Karpas-422 (cell line): ENCODE measurements at regions not wholly inside any gene's neighbourhood (a gene's known extent, or its start where the extent isn't known, plus 50 kb on each side); places are given as distances from the start of the nearest gene placed in this dataset.

Experiments used
- DNase-seq: peaks from one replicate; pipeline ENCODE4 v3.0.0-alpha.2; 2015
- H2AFZ ChIP-seq: fragments of 200-600 bp; sonication (generic); 2 replicates; pipeline ENCODE4 v1.6.1; 2014; ENCODE audit warnings: antibody characterized with exemption, low read length, mixed read lengths
- H3K27ac ChIP-seq: fragments of 200-600 bp; sonication (generic); 2 replicates; pipeline ENCODE4 v1.5.1; 2014; ENCODE audit warnings: mild to moderate bottlenecking, low read length, moderate library complexity
- H3K27me3 ChIP-seq: fragments of 200-600 bp; sonication (generic); 2 replicates; pipeline ENCODE4 v1.6.1; 2014; ENCODE audit warnings: low read length, mixed read lengths
- H3K36me3 ChIP-seq: fragments of 200-600 bp; sonication (generic); 2 replicates; pipeline ENCODE4 v1.6.1; 2014; ENCODE audit warnings: low read length, mixed read lengths; ENCODE audit not compliant: insufficient read depth
- H3K4me1 ChIP-seq: fragments of 200-600 bp; sonication (generic); 2 replicates; pipeline ENCODE4 v1.6.1; 2014; ENCODE audit warnings: mild to moderate bottlenecking, low read length, mixed read lengths
- H3K4me2 ChIP-seq: fragments of 200-600 bp; sonication (generic); 2 replicates; pipeline ENCODE4 v1.6.1; 2014; ENCODE audit warnings: low read length, low read depth, mild to moderate bottlenecking; ENCODE audit not compliant: poor library complexity, severe bottlenecking
- H3K4me3 ChIP-seq: fragments of 200-600 bp; sonication (generic); 2 replicates; pipeline ENCODE4 v1.5.1; 2014; ENCODE audit warnings: mild to moderate bottlenecking, antibody characterized with exemption, low read length, mixed read lengths
- H3K79me2 ChIP-seq: fragments of 200-600 bp; sonication (generic); 2 replicates; pipeline ENCODE4 v1.6.1; 2014; ENCODE audit warnings: mild to moderate bottlenecking, low read length, mixed read lengths
- H3K9ac ChIP-seq: fragments of 200-600 bp; sonication (generic); 2 replicates; pipeline ENCODE4 v1.6.0; 2014; ENCODE audit warnings: low read length
- H3K9me2 ChIP-seq: fragments of 200-600 bp; sonication (generic), shearing (Covaris generic); replicated peaks from 2 replicates; pipeline ENCODE4 v1.6.0; 2014; ENCODE audit warnings: mild to moderate bottlenecking, low read length, moderate library complexity; ENCODE audit not compliant: insufficient read depth
- H3K9me3 ChIP-seq: fragments of 300-700, 200-600 bp; sonication (generic); 2 replicates; pipeline ENCODE4 v1.6.1; 2014; ENCODE audit warnings: low read length, mixed read lengths
- H4K20me1 ChIP-seq: fragments of 200-600 bp; sonication (generic); 2 replicates; pipeline ENCODE4 v1.6.1; 2014; ENCODE audit warnings: mild to moderate bottlenecking, antibody characterized with exemption, low read length, low read depth; ENCODE audit not compliant: insufficient read depth

DNA sequence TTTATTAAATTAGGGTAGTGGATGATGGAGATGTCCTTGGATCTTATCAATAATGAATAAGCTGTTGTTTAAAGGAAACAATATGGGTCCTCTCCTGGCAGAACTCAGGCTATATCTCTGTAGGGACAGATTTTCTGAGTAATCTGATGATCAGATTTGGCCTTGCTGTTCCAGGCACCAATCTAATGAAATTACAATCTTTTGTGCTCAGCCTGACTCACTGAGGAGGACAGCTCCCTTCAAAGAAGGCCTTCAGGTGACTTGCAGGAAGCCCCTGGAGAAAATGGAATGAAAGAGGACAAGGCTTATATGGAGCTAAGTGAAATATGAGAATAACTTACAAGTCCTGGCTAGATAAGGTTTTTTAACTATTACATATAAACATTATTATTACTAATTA lies 486.4 kb upstream of the SORCS1 start:
- Histone ChIP-seq H3K9me2 (no peaks in the 10 kb centered on the region), H3K4me2 (no peak overlapping the region), H3K27me3 (no peaks in the 10 kb centered on the region), H3K4me3 (no peak overlapping the region), H4K20me1 (no peaks in the 10 kb centered on the region), H2AFZ (no peak overlapping the region), H3K9ac (no peak overlapping the region), H3K36me3 (no peaks in the 10 kb centered on the region), H3K27ac (no peak overlapping the region), H3K9me3 (peaks cover 10% of the 10 kb centered on the region; the same call in 1 of the 2 replicates), H3K4me1 (no peaks in the 10 kb centered on the region), H3K79me2 (no peaks in the 10 kb centered on the region)
- no peak for DNase-seq

DNA sequence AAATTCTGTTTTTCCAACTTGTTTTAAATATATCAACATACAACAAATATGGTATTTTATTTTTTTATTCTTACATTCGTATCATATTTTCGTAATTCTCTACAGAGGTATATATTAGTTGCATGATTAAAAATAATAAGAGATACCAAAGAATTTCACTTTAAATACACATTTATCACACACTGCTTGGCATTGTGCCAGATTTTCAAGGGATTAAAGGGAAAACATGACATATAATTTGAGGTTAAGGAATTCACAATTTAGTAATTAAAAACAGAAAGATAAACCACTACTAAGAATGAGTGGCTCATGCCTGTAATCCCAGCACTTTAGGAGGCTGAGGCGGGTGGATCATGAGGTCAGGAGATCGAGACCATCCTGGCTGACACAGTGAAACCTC lies 484.7 kb upstream of the SORCS1 start:
- Histone ChIP-seq H3K79me2 (no peaks in the 10 kb centered on the region), H4K20me1 (no peaks in the 10 kb centered on the region), H3K9ac (no peak overlapping the region), H3K9me2 (no peaks in the 10 kb centered on the region), H3K4me3 (no peak overlapping the region), H3K27ac (no peak overlapping the region), H3K36me3 (no peaks in the 10 kb centered on the region), H3K9me3 (peaks cover 13% of the 10 kb centered on the region), H3K4me1 (no peaks in the 10 kb centered on the region), H3K4me2 (no peak overlapping the region), H2AFZ (no peak overlapping the region), H3K27me3 (no peaks in the 10 kb centered on the region)
- no peak for DNase-seq

DNA sequence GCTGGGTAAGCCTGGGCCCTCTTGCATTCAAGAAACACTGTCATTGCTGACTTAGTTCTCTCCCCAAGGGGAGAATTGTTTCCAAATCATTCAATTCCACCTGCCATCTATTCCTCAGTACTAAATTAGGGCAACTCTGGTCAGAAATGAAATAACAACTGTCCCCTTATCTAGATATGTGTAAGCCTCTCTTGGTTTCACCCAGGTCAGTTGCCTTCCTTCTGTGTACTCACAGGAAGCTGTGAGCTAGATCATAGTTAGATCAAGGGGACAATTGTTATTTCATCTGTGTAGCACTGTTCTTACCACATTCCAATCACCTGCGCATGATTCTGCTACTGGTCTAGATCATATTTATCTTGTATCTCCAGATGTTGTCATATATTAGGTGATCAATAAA lies 483.0 kb upstream of the SORCS1 start:
- Histone ChIP-seq H3K9ac (no peak overlapping the region), H3K9me3 (peaks cover 27% of the 10 kb centered on the region), H2AFZ (no peak overlapping the region), H3K9me2 (no peaks in the 10 kb centered on the region; the same call in 1 of the 2 replicates), H3K27me3 (no peaks in the 10 kb centered on the region), H3K79me2 (no peaks in the 10 kb centered on the region), H4K20me1 (no peaks in the 10 kb centered on the region), H3K4me2 (no peak overlapping the region), H3K4me3 (no peak overlapping the region), H3K36me3 (no peaks in the 10 kb centered on the region), H3K27ac (no peak overlapping the region), H3K4me1 (no peaks in the 10 kb centered on the region)
- no peak for DNase-seq

DNA sequence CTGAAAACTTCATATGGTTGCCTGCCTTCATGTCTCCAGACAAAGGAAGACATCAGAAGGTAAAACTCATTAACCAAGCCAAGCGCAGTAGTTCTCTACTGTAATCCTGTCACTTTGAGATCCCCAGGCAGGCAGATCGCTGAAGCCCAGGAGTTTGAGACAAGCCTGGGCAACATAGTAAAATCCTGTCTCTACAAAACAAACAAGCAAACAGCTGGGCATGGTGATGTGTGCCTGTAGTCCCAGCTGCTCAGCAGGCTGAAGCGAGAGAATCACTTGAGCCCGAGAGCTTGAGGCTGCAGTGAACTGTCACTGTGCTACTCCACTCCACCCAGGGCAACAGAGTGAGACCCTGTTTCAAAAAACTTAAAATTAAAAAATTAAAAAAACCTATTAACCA lies 467.4 kb upstream of the SORCS1 start:
- Histone ChIP-seq H3K9me3 (peaks cover 20% of the 10 kb centered on the region), H3K4me1 (no peaks in the 10 kb centered on the region), H3K4me3 (no peak overlapping the region), H3K27me3 (no peaks in the 10 kb centered on the region), H3K36me3 (no peaks in the 10 kb centered on the region), H3K27ac (no peak overlapping the region), H3K79me2 (no peaks in the 10 kb centered on the region), H3K4me2 (no peak overlapping the region), H3K9me2 (no peaks in the 10 kb centered on the region), H2AFZ (no peak overlapping the region), H3K9ac (no peak overlapping the region), H4K20me1 (no peaks in the 10 kb centered on the region)
- no peak for DNase-seq

DNA sequence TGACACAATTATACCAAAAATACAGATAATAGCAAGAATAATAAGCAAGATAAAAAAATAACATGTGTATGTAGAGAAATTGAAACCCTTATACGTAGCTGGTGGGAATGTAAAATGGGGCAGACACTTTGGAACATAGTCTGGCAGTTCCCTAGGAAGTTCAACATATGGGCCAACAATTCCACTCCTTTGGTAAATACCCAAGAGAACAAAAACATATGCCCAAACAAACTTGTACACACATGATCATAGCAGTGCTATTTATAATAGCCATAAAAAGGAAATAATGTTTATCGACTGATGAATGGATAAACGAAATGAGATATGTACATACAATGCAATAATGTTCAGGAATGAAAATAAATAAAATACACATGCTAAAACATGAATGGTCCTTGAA lies 462.4 kb upstream of the SORCS1 start:
- no peaks in the 10 kb centered on the region for H3K27me3 ChIP-seq
- no peaks in the 10 kb centered on the region for H3K9me2 ChIP-seq
- no peaks in the 10 kb centered on the region for H3K79me2 ChIP-seq
- no peak overlapping the region for H3K4me2 ChIP-seq
- H4K20me1 ChIP-seq, result no peaks in the 10 kb centered on the region
- no peak overlapping the region for H3K4me3 ChIP-seq
- no peak overlapping the region for H2AFZ ChIP-seq
- no peak for DNase-seq
- peaks cover 17% of the 10 kb centered on the region for H3K9me3 ChIP-seq
- no peaks in the 10 kb centered on the region for H3K36me3 ChIP-seq
- H3K9ac ChIP-seq, result no peak overlapping the region
- H3K4me1 ChIP-seq, result no peaks in the 10 kb centered on the region
- no peak overlapping the region for H3K27ac ChIP-seq

DNA sequence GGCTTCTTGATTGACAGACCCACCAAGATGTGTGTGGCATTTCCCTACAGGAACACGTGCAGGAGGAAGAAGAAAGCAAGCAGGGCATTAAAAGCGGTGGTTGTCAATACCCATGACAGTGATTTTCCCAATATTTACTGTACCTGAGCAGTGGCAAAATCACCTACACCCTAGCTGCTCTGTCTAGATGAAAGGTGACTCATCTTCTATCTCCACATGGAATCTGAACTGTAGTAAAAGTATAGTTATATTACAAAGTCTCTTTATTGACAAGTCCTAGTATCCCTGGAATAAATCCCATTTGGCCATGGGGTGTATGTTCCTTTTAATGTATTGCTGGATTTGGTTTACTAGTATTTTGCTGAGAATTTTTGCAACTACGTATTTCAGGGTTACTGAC lies 458.8 kb upstream of the SORCS1 start:
- Histone ChIP-seq H3K9me2 (no peaks in the 10 kb centered on the region), H3K27ac (no peak overlapping the region), H4K20me1 (no peaks in the 10 kb centered on the region), H3K9ac (no peak overlapping the region), H3K4me1 (no peaks in the 10 kb centered on the region), H3K4me2 (no peak overlapping the region), H3K27me3 (no peaks in the 10 kb centered on the region), H3K36me3 (no peaks in the 10 kb centered on the region), H3K4me3 (no peak overlapping the region), H2AFZ (no peak overlapping the region), H3K9me3 (peaks cover 24% of the 10 kb centered on the region), H3K79me2 (no peaks in the 10 kb centered on the region)
- no peak for DNase-seq

DNA sequence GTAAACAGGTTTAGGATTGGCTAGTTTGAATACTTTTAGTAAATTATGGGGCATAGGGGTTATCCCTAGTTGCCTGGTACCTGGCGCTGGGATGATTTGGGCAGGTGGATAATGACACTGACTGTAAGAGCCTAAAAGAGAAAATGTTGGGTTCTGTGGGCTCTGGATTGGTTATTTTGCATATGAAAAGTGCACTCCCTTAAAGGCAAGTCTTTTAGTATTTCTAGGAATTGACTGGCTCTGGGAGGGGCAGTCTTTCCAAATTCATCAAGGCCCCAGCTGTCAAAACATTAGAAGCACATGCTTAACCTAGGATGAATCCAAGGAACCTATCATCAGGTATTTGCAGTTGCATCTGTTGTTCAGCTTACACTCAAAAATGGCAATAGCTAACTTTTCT lies 454.6 kb upstream of the SORCS1 start:
- no peak overlapping the region for H3K4me3 ChIP-seq
- H3K9me2 ChIP-seq, result no peaks in the 10 kb centered on the region
- no peak overlapping the region for H3K9ac ChIP-seq
- H3K4me2 ChIP-seq, result no peak overlapping the region
- H3K27ac ChIP-seq, result no peak overlapping the region
- H3K36me3 ChIP-seq, result no peaks in the 10 kb centered on the region
- H3K9me3 ChIP-seq, result peaks cover 17% of the 10 kb centered on the region
- H2AFZ ChIP-seq, result no peak overlapping the region
- no peaks in the 10 kb centered on the region for H3K4me1 ChIP-seq
- DNase-seq, result no peak
- no peaks in the 10 kb centered on the region for H3K79me2 ChIP-seq
- H4K20me1 ChIP-seq, result no peaks in the 10 kb centered on the region
- H3K27me3 ChIP-seq, result no peaks in the 10 kb centered on the region

DNA sequence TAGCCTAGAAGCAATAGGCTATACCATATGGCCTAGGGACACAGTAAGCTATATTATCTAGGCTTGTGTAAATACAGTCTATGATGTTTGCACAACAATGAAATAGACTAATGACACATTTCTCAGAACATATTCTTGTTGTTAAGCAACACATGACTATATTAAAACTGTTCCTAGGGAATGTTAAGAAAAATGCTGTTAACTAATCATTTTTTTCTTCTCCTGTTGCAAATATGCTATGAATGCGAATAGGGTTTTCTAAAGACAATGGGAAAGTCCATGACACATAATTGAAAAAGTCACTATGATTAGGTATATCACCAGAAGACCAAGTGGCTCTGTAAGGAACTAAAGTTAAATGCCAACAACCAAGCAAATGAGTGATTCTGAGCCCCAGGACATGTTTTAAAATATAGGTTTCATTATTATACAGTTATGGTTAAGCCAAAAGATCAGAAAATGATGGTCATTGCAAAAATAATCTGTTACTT lies 454.0 kb upstream of the SORCS1 start:
- Histone ChIP-seq H3K79me2 (no peaks in the 10 kb centered on the region), H3K4me2 (no peak overlapping the region), H3K4me1 (no peaks in the 10 kb centered on the region), H3K4me3 (no peak overlapping the region), H3K36me3 (no peaks in the 10 kb centered on the region), H3K9ac (no peak overlapping the region), H2AFZ (no peak overlapping the region), H3K9me3 (peaks cover 17% of the 10 kb centered on the region), H3K27ac (no peak overlapping the region), H3K9me2 (no peaks in the 10 kb centered on the region), H4K20me1 (no peaks in the 10 kb centered on the region), H3K27me3 (no peaks in the 10 kb centered on the region)
- DNase-seq, result no peak
